ENCODE measurements at regions not wholly inside any gene's neighbourhood (a gene's known extent, or its start where the extent isn't known, plus 50 kb on each side); places are given as distances from the start of the nearest gene placed in this dataset.

DNA sequence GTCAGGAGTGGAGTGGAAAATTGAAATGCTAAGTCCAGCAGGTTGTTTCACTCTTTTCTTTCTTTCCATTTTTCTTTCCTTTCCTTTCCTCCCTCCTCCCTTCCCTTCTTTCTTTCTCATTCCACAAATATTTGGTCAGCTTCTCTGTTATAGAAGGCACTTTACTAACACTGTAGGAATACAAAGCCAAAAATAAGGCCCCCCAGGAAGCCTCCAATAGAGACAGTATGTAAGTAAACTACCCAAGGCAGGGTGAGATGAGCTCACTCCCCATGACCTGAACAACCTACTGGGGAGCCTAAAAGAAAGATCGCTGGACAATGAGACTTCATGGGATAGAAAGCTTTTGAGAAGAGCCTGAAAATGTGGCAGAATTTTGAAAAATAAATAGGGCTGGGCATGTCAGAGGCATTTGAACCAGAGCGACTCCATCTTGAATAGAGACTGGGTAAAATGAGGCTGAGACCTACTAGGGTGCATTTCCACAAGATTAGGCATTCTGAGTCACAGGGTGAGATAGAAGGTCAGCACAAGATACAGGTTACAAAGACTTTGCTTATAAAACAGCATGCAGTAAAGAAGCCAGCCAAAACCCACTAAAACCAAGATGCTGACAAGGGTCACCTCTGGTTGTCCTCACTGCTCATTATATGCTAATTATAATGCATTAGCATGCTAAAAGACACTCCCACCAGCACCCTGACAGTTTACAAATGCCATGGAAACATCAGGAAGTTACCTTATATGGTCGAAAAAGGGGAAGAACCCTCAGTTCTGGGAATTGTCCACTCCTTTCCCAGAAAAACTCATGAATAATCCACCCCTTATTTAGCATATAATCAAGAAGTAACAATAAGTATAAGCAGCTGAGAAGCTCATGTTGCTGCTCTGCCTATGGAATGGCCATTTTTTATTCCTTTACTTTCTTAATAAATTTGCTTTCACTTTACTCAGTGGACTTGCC lies 158.9 kb upstream of the EGFLAM start:
- DNase-seq (ENCODE audit: low spot score), result no peak

DNA sequence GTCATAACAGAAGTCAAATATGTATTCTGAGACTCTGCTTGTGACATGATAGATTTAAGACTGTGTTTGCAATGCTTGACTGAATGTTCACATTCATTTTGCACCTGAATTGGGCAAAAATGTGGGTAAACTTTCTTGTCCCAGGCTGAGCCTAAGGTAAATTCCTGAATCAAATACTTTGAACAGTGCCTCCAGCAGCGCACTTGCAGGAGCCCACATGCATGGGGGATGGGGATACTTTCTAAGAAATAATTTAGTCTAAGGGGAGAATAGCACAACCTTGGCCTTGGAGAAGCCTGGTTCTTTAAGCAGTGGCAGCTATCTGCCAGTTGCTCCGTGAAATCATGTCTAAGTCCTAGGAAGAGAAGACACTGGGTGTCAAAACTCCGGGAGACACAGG lies 163.5 kb upstream of the EGFLAM start:
- DNase-seq (ENCODE audit: low spot score), result no peak

DNA sequence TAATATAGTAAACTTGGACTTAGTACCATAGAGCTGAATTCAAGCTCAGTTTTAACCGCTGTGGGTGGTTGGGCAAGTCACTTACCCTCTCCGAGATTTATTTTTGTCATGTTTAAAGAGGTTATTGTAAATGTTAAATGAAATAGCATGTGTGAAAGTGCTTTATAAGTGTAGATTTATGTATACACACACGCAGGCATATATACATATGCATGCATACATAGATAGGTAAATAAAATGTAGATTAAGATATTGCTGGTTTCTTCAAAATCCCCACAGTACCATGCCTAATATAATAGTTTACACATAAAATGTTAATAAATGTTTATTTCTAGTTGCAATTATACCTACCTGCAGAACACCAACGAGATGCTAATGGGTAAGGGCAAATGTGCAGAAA lies 164.5 kb upstream of the EGFLAM start:
- no peak for DNase-seq (ENCODE audit: low spot score)

DNA sequence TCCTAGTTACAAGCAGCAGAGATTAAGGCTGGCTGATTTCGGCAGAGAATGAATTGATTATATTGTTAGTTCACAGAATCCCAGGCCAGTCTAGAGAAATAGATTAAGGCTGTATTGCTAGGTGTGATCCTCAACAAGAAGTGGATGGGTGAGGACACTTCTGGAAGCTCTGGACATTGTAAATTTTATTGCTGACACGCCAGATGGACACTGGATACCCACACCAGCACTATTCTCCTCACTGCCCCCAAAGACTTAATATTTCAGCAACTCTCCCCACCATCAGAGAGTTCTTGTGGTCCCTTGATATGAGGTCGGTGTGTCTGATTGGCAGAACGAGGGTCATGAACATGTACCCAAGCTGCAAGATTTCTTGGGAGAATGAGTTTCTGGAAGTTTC lies 171.6 kb upstream of the EGFLAM start:
- DNase-seq (ENCODE audit: low spot score), result no peak

DNA sequence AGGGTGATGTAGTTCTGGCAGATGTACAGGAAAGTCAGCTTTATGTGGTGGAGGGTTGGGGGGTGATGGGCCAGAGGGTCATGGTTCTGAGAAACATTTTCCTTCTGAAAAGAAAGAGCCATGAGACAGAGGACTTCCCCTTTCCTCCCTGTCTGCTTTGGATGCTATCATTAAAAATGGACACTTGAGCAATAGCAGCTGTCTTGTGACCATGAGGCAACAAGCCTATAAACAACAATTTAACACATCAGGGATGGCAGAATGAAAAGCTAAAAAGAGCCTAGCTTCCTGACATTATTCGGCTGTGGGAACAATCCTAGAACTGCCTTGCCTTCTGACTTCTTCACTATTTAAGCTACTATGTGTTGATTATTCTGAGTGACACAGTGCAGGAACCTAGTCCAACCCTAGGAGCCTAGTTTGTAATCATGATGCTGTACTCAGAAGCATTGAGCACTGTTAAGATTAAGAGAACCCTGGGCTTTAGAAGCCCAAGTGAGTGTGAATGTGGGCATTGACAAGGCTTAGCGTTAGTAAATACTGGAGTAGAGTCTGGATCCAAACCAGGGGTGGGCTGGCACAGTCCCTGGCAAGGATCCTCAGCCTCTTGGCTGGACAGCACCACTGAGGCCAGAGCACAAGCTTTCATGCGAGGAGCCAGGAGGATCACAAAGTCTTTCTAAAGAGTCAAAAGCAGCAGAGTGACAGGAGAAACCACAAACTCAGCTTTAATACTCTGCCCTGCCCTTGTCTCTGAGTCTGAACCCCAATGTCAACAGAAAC lies 178.5 kb upstream of the EGFLAM start:
- no peak for DNase-seq (ENCODE audit: low spot score)

DNA sequence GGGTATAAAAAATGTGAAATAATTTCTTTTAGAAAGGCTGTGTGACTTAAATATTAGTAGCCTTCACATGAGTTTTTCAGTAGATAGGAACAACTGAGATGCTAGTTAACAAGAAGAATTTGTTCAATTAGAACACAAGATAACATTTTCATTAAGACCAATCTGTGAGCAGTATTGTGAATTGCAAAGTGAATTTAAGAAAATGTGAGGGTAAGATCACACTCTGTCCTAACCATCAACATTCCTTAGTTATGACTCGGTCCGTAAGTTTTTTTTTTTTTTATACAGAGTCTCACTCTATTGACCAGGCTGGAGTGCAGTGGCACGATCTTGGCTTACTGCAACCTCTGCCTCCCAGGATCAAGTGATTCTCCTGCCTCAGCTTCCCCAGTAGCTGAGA lies 180.2 kb upstream of the EGFLAM start:
- peak; percentile 39 for DNase-seq (ENCODE audit: low spot score)

DNA sequence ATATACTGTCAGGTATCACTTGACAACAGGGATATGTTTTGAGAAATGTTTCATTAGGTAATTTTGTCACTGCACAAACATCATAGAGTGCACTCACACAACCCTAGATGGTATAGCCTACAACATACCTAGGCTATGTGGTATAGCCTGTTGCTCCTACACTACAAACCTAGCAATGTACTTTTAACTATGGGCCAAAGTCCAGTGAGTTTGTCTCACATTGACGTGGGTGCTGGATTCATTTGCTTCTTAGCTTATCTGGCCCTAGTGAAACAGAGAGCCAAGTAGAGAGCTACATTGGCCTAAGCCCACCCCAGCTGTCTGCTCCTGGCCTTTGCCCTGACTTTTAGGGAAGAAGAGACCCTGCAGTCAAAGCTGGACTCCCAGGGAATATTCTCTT lies 180.7 kb upstream of the EGFLAM start:
- DNase-seq (ENCODE audit: low spot score), result no peak

DNA sequence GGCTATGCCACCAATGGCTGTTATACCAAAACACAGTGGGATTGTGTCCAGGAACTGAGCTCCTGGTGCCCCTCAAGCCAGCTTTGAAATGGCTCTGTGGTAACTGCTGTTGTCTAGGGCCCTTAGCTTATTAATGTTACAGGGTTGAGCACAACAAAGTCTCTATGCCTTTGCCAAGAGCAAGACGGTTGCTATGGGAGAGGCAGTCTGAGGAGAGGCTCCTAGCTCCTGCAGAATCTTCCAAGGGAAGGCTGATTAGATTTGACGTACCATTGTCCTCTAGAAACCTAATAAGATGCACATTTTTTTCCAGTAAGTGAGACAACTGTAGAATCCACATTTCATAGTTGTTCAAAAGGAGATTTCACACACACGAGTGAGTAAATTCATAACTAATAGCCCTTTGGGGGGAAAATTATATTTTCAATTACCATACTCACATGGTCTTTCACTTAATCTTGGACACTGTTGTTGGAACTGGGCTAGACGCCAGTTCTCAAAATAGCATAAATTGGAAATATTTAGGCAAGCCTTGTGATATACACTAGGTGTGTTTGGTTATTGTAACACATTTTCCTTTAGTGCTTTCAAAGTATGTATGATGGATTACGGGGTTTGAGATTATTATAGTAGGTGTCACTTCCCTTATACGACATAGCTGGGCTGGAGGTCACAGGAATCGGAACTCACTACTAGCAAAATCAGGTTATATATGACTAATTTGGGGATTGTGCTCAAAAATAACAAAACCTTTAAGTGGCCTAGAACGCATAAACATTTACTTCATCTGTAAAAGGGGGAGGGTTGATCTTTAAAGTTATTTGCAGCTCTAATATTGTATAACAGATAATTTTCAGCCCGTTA lies 186.3 kb upstream of the EGFLAM start:
- no peak for DNase-seq (ENCODE audit: low spot score)

DNA sequence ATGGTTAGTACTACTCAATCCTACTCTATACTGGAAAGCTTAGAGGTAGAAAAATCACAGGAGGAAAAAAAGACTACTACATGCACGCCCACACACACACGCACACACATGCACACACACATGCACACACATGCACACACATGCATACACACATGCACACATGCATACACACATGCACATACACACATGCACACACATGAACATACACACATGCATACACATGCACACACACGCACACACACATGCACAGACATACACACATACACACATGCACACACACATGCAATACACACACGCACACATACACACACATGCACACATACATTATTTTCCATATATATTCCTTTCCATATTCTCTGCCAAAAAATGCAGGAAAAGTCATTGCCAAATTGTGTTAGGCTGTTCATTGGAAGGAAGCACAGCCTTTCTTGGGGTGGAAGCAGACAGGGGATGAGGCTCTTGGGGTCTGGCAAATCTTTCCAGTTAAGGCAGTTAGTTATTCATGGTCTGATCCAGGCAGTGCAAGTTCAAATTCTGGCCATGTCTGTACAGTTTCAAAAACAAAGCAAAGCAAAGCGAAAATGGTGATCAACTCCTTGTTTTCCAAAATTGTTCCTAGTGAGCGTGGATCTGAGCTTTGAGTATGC lies 187.9 kb upstream of the EGFLAM start:
- no peak for DNase-seq (ENCODE audit: low spot score)

GRCh38 chr5:38069360-38069759 lies 189.0 kb upstream of the EGFLAM start:
- peak; percentile 68 for DNase-seq (ENCODE audit: low spot score)

DNA sequence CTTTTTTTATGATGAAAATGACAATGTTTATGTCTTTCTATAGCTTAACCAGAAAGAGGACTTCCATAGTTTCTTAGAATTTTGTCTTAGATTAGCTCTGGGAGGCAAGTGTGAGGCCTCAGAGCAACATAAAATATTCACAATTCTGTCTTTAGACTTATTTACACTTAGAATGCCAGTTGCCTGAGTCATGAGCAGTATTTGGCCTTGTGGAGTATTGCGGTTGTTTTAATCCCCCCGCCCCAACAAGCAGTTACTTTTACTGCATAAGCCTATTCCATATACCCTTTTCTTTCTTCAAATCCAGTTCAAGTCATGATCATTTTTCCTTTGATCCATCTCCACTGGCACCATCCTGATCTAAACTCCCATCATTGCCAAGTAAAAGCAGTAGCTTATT lies 198.0 kb upstream of the EGFLAM start:
- DNase-seq (ENCODE audit: low spot score), result no peak

GRCh38 chr5:38059876-38060275 lies 198.5 kb upstream of the EGFLAM start:
- no peak for DNase-seq (ENCODE audit: low spot score)

GRCh38 chr5:38051711-38052511 lies 206.4 kb upstream of the EGFLAM start:
- peak; percentile 7 for DNase-seq (ENCODE audit: low spot score)

GRCh38 chr5:38048400-38048799 lies 208.6 kb upstream of the GDNF start:
- DNase-seq (ENCODE audit: low spot score), result no peak

GRCh38 chr5:38046103-38046502 lies 206.3 kb upstream of the GDNF start:
- DNase-seq (ENCODE audit: low spot score), result no peak

- no peak for DNase-seq (ENCODE audit: low spot score)
Observed at GRCh38 chr5:38045446-38045845, 205.6 kb upstream of the GDNF start.

DNA sequence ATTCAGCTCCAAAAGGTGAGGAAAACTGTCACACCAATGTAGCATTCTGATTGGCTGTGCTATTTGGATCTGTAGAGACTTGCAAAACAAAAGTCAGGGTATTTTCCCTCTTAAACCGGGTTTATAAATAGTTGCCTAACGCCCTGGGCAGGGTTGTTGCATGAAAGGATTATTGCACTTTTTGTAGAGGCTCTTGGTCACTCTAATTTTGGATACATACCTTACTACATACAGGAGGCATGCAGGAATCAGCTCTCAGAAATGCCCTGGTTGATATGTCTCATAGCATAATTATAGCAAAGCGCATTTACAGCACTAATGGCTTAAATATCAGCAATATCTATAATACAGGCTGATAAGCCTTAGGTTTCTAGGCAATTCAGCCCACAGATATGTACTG lies 200.0 kb upstream of the GDNF start:
- DNase-seq (ENCODE audit: low spot score), result no peak

DNA sequence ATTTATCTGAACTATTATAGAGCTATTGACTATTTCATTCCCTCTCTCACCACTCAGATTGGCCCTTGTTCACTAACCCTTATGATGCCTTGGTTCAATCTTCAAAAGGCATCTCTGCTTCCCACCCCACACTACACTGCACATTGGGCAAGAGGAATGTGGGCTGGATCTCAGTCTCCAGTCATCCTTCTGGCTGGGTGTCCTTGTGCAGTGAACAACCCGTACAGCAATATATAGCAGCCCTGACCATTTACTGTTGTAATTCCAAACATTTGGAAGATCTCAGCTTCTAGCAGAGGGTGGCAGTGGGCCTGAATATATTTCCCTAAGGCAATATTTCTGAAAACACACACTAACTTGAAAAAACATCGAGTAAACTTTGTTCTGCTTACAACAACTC lies 199.2 kb upstream of the GDNF start:
- no peak for DNase-seq (ENCODE audit: low spot score)

- no peak for DNase-seq (ENCODE audit: low spot score)
Observed at GRCh38 chr5:38036765-38037164, 196.9 kb upstream of the GDNF start.

DNA sequence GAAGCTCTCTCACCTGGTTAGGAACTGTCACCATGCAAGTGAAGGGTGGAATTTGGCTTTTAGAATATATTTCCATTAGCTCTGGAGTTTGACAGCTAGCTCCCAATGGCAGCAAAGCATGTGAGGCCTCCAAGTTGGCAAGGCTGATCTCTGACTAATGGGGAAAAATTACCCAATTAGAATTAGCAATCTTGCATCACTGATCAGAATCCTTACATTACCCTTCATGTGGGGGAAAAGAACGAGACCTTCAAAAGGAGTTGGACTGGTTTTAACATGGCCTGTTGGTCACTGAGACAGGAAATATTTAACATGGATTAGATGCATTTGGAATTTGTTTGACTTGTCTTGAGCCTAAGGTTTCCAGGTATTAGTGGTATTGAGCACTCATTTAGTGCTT lies 192.3 kb upstream of the GDNF start:
- no peak for DNase-seq (ENCODE audit: low spot score)

GRCh38 chr5:38031304-38031703 lies 191.5 kb upstream of the GDNF start:
- DNase-seq (ENCODE audit: low spot score), result no peak

Data from kidney tubule cell (primary cell).